ENCODE measurements at regions not wholly inside any gene's neighbourhood (a gene's known extent, or its start where the extent isn't known, plus 50 kb on each side); places are given as distances from the start of the nearest gene placed in this dataset.

DNA sequence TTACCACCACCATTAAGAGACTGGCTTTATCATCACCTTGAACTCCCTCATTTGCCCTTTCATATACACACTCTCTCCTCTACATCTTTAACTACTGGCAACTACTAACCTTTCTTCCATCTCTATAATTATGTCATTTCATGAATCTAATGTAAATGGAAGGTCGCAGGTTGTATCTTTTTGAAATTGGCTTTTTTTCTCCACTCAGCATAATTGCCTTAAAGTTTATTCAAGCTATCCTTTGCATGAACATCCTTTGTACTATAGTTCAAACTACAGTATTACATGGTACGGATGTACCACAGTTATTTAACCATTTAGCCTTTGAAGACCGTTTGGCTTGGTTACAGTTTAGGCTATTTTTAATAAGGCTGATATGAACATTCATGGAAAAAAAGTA, 129.5 kb upstream of the ZNF804A start:
- TF ChIP-seq, protein P1, sequence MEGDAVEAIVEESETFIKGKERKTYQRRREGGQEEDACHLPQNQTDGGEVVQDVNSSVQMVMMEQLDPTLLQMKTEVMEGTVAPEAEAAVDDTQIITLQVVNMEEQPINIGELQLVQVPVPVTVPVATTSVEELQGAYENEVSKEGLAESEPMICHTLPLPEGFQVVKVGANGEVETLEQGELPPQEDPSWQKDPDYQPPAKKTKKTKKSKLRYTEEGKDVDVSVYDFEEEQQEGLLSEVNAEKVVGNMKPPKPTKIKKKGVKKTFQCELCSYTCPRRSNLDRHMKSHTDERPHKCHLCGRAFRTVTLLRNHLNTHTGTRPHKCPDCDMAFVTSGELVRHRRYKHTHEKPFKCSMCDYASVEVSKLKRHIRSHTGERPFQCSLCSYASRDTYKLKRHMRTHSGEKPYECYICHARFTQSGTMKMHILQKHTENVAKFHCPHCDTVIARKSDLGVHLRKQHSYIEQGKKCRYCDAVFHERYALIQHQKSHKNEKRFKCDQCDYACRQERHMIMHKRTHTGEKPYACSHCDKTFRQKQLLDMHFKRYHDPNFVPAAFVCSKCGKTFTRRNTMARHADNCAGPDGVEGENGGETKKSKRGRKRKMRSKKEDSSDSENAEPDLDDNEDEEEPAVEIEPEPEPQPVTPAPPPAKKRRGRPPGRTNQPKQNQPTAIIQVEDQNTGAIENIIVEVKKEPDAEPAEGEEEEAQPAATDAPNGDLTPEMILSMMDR (IDR thresholded peaks at IDR 0.05 in 2 of 3, conservative IDR thresholded peaks at IDR 0.05 in 1 of 3; ENCODE audit: borderline replicate concordance in 1 of 3, insufficient read depth in 1 of 3, low read depth in 2 of 3, low read length in 2 of 3): no peak
- TF ChIP-seq POLR2AphosphoS5 (IDR thresholded peaks at IDR 0.05; ENCODE audit: low read depth, low read length) (no peak), EZH2 (IDR thresholded peaks at IDR 0.05) (no peak), SP1 (IDR thresholded peaks at IDR 0.05; ENCODE audit: low read depth) (no peak), SIN3A (IDR thresholded peaks at IDR 0.05; ENCODE audit: low read depth) (no peak), CEBPB (IDR thresholded peaks at IDR 0.05; ENCODE audit: low read depth) (no peak)
- TF ChIP-seq, protein P2, sequence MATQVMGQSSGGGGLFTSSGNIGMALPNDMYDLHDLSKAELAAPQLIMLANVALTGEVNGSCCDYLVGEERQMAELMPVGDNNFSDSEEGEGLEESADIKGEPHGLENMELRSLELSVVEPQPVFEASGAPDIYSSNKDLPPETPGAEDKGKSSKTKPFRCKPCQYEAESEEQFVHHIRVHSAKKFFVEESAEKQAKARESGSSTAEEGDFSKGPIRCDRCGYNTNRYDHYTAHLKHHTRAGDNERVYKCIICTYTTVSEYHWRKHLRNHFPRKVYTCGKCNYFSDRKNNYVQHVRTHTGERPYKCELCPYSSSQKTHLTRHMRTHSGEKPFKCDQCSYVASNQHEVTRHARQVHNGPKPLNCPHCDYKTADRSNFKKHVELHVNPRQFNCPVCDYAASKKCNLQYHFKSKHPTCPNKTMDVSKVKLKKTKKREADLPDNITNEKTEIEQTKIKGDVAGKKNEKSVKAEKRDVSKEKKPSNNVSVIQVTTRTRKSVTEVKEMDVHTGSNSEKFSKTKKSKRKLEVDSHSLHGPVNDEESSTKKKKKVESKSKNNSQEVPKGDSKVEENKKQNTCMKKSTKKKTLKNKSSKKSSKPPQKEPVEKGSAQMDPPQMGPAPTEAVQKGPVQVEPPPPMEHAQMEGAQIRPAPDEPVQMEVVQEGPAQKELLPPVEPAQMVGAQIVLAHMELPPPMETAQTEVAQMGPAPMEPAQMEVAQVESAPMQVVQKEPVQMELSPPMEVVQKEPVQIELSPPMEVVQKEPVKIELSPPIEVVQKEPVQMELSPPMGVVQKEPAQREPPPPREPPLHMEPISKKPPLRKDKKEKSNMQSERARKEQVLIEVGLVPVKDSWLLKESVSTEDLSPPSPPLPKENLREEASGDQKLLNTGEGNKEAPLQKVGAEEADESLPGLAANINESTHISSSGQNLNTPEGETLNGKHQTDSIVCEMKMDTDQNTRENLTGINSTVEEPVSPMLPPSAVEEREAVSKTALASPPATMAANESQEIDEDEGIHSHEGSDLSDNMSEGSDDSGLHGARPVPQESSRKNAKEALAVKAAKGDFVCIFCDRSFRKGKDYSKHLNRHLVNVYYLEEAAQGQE (IDR thresholded peaks at IDR 0.05; ENCODE audit: low read depth): no peak
- TF ChIP-seq, protein P3, sequence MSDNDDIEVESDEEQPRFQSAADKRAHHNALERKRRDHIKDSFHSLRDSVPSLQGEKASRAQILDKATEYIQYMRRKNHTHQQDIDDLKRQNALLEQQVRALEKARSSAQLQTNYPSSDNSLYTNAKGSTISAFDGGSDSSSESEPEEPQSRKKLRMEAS (IDR thresholded peaks at IDR 0.05): no peak
- TF ChIP-seq, protein P4, sequence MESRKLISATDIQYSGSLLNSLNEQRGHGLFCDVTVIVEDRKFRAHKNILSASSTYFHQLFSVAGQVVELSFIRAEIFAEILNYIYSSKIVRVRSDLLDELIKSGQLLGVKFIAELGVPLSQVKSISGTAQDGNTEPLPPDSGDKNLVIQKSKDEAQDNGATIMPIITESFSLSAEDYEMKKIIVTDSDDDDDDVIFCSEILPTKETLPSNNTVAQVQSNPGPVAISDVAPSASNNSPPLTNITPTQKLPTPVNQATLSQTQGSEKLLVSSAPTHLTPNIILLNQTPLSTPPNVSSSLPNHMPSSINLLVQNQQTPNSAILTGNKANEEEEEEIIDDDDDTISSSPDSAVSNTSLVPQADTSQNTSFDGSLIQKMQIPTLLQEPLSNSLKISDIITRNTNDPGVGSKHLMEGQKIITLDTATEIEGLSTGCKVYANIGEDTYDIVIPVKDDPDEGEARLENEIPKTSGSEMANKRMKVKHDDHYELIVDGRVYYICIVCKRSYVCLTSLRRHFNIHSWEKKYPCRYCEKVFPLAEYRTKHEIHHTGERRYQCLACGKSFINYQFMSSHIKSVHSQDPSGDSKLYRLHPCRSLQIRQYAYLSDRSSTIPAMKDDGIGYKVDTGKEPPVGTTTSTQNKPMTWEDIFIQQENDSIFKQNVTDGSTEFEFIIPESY (IDR thresholded peaks at IDR 0.05; ENCODE audit: extremely low read depth, insufficient replicate concordance, low read length): no peak
